Endothelial cell of umbilical vein (primary cell): ENCODE measurements at regions not wholly inside any gene's neighbourhood (a gene's known extent, or its start where the extent isn't known, plus 50 kb on each side); places are given as distances from the start of the nearest gene placed in this dataset.

Experiments
- EZH2 ChIP-seq: IDR thresholded peaks from 2 replicates; pipeline ENCODE4 v1.6.1; 2012; ENCODE audit warnings: borderline replicate concordance, low read depth, mild to moderate bottlenecking, moderate library complexity, low read length, inconsistent platforms; ENCODE audit not compliant: severe bottlenecking
- FOS ChIP-seq: IDR thresholded peaks from 2 replicates; pipeline ENCODE4 v1.6.1; 2011; ENCODE audit warnings: mild to moderate bottlenecking, low read length, moderate library complexity, borderline replicate concordance; ENCODE audit not compliant: insufficient read depth
- GATA2 ChIP-seq: IDR thresholded peaks from 2 replicates; pipeline ENCODE4 v1.7.0; 2011; ENCODE audit warnings: low read depth, mild to moderate bottlenecking, moderate library complexity, mixed read lengths, low read length; ENCODE audit not compliant: insufficient read length, insufficient read depth
- POLR2A ChIP-seq: IDR thresholded peaks from 2 replicates; pipeline ENCODE4 v1.6.1; 2012; ENCODE audit warnings: low read depth, mild to moderate bottlenecking, control low read depth, low read length
- POLR2AphosphoS5 ChIP-seq: IDR thresholded peaks from 2 replicates; pipeline ENCODE4 v1.6.1; 2012; ENCODE audit warnings: low read depth, mild to moderate bottlenecking, control low read depth, low read length, moderate library complexity; ENCODE audit not compliant: insufficient read depth
- TF ChIP-seq, protein P1 (sequence below), 2 donors: IDR thresholded peaks; 1 replicate in 1 of 2; 2 replicates in 1 of 2; pipeline ENCODE4 v1.5.1; 2011; ENCODE audit warnings: low read length in 2 of 2, mild to moderate bottlenecking in 2 of 2, moderate library complexity in 2 of 2, control low read depth in 1 of 2, inconsistent platforms in 1 of 2, low read depth in 1 of 2; ENCODE audit not compliant: insufficient read depth in 1 of 2; ENCODE audit errors: extremely low read depth in 1 of 2
- TF ChIP-seq, protein P2 (sequence below): IDR thresholded peaks from 2 replicates; pipeline ENCODE4 v1.6.1; 2011; ENCODE audit not compliant: insufficient read depth, insufficient read length

DNA sequence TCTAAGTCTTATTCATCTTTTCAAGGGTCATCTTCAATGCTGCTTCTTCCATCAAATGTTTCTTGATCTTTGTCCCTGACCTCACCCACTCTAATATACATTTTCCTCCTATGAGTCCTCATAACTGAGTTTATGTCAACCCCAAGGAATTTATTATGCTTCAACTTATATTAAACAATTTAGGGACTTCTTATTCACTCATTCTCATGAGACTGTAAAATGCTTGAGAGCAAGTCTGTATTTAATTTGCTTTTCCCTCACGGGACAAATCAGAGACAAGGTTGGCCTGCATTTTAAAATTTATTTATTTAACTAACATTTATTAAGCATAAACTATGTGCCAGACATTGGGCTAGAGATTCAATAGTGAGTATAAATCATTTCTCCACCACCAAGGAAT, 312.0 kb upstream of the NT5E start:
- TF ChIP-seq, protein P1, sequence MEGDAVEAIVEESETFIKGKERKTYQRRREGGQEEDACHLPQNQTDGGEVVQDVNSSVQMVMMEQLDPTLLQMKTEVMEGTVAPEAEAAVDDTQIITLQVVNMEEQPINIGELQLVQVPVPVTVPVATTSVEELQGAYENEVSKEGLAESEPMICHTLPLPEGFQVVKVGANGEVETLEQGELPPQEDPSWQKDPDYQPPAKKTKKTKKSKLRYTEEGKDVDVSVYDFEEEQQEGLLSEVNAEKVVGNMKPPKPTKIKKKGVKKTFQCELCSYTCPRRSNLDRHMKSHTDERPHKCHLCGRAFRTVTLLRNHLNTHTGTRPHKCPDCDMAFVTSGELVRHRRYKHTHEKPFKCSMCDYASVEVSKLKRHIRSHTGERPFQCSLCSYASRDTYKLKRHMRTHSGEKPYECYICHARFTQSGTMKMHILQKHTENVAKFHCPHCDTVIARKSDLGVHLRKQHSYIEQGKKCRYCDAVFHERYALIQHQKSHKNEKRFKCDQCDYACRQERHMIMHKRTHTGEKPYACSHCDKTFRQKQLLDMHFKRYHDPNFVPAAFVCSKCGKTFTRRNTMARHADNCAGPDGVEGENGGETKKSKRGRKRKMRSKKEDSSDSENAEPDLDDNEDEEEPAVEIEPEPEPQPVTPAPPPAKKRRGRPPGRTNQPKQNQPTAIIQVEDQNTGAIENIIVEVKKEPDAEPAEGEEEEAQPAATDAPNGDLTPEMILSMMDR (IDR thresholded peaks at IDR 0.05; ENCODE audit: extremely low read depth in 1 of 2, insufficient read depth in 1 of 2, low read depth in 1 of 2, low read length in 2 of 2): no peak
- TF ChIP-seq POLR2A: no peak
- TF ChIP-seq, protein P2, sequence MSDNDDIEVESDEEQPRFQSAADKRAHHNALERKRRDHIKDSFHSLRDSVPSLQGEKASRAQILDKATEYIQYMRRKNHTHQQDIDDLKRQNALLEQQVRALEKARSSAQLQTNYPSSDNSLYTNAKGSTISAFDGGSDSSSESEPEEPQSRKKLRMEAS: no peak
- TF ChIP-seq POLR2AphosphoS5: no peak
- TF ChIP-seq GATA2: no peak
- TF ChIP-seq EZH2: no peak
- TF ChIP-seq FOS: no peak
